D341Med (cell line): ENCODE measurements at regions not wholly inside any gene's neighbourhood (a gene's known extent, or its start where the extent isn't known, plus 50 kb on each side); places are given as distances from the start of the nearest gene placed in this dataset.
"Not testable (repeated sequence)": the region's sequence is repeated elsewhere in the genome, so short reads cannot be mapped to it uniquely, and the experiment has no call there.

Source experiments
- DNase-seq: peaks from one replicate; pipeline ENCODE4 v3.0.0; 2012; ENCODE audit warnings: low spot score

DNA sequence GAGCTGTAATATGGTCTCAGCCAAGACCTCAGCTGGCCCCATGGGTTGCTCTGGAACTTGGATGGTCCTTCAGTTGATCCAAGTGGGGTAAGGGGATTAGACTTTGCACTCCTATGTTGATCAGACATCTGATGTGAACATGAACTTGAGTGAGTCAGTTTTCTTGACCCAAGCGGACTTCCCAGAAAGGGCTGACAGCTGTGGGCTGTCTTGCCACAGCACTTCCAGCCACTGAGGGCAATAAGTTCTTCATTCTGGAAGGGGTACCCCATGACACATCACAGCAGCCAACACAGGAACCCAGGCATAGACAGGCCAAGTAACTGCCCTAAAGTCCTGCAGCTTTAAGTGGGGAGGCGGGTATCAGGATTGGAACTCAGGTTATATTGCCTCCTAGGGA, 93.9 kb upstream of the USP24 start:
- no peak for DNase-seq

DNA sequence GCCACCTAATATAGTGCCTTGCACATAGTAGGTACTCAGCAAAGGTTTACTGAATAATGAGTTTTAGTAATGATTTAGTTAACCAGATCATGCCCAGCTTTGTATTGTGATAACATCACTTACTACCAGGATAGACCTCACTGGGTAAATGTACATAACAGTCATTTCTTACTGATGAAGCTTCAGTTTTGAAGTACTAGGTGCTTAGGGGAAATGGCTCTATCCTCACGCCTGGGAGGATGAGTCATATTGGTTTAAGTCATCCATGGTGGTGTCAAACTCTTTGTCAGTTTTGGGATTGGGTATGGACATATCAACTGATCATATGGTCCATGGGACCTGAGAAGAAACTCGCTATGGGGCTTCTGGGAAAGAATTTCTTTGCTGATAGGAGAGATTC, 90.6 kb upstream of the USP24 start:
- DNase-seq, result no peak

DNA sequence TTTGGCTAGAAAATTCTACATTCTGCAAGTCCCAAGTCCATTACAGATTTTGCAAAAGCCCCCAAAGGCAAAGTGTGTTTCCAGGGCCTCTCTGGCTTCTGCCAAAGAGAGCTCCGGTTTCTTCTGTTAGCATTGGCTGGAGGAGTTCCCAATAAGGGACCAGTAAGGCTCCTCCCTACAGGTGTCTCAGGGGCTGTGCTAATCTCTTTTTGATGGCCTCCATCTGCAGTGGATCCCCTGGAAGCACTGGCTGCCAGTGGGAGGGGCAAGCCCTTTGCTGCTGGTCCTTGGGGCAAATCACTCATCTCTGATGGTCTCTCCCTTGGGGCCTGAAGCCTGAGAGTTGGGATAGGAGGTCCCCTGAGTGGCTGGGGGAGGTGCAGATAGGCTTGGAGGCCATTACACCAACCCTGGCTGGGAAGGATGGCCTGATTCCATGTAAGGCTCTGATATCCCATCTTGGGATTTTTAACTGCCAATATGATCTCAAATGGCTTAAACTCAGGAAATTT, 89.1 kb upstream of the USP24 start:
- no peak for DNase-seq

DNA sequence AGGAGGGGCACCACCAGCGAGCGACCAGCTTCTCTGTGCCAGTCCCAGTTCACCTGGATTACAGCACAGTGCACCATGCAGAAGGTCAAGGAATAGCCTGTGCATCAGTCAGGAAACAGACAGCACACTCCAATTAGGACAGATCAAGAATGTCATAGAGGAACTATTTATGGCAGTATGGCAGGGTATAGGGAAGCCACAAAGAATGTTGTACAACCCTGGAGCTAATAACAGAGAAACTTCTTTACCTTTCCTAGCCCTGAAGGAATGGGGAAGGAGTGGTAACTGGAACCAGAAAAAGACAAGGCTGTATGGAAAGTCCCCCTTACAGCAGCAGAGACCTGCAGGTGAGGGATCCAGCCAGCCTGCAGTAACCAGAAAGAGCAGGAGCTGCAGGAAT, 87.8 kb upstream of the USP24 start:
- no peak for DNase-seq

DNA sequence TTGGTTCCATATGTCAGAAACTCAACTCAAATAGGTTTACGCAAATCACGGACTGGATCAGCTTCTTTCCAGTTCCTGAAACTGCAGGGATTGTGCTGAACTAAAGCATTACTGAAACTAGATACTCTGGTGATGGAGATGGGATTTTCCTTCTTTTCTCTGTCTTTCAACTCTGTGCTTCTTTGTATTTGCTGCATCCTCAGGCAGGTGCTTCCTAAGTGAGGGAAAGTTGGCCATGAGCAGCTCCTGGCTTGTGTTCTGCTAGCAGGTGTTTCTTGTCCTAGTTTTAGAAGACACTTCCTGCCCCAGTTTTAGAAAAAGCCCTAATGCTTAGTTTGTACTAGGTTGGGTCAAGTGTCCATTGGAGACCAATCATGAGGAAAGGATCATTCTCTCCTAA, 86.7 kb upstream of the USP24 start:
- DNase-seq, result no peak

DNA sequence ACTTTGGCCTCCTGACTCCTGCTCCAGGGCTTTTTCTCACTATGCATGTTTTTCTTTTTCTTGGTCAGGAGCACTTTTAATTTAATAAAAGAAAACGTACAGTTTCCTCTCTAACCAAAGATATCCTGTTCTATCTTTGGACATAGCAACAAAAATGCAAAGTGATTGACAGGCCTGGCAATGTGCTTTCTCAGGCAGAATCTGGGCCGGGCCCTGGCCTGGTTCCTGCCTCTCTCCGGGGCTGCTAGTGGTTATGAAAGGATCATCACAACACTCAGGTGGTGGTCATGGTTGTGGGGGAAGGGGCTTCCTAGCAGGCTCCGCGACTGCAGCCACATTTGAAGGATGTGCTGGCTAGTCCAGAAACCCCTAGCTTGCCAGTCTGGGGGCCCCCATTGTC, 85.8 kb upstream of the USP24 start:
- no peak for DNase-seq

DNA sequence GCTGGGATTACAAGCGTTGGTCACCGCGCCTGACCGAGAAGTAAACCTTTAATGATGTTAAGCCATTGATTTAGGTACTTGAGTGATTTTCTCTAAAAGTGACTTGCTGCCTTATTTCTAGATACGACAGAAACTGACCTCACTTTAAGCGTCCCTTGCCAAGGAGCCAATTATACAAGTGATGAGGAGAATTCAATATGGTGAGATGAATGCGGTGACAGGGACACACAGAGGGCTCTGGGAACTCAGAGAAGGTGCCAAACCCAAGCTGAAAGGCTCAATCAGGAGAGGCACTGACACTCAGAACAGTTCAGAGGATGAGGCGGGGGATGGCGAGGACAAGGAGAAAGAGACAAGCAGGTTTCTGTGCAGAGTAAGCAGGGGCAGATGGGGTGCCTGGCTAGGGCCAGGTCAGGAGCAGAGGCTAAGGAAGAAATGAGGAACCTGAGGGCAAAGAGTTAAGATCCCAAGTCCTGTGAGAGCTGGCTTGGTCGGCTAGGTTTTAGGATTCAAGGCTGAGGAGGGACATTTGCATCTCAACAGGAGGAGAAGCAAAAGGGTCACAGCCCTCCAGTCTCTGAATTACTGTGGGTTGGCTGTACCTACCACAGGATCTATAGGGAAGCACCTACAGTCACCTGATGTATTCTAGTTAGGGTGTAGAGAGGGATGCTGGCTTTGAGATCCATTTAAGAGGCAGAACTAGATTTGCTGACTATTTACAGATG, 83.2 kb upstream of the USP24 start:
- no peak for DNase-seq

DNA sequence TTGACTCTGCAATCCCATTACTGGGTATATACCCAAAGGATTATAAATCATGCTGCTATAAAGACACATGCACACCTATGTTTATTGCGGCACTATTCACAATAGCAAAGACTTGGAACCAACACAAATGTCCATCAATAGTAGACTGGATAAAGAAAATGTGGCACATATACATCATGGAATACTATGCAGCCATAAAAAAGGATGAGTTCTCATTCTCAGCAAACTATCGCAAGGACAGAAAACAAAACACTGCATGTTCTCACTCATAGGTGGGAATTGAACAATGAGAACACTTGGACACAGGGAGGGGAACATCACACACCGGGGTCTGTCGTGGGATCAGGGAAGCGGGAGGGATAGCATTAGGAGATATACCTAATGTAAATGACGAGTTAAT, 81.1 kb upstream of the USP24 start:
- DNase-seq, result not testable (repeated sequence)

DNA sequence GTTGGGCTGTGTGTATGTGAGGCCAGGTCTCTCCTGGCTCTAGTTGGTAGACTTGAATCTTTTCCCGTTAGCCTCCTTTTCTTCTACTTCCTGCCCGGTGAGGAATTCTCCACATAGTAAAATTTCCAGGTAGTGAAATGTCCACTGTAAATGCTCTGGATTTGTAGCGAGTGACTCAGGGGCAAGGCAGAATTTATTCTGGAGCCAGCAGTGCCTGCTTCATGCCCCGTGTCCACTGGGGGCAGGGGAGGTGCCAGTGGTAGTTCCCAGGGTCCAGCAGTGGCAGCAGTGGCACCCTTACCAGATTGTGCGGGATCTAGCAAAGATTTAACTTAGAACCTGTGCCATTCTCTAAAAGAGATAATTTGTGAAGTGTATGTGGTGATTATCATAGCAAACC, 74.5 kb upstream of the USP24 start:
- no peak for DNase-seq

DNA sequence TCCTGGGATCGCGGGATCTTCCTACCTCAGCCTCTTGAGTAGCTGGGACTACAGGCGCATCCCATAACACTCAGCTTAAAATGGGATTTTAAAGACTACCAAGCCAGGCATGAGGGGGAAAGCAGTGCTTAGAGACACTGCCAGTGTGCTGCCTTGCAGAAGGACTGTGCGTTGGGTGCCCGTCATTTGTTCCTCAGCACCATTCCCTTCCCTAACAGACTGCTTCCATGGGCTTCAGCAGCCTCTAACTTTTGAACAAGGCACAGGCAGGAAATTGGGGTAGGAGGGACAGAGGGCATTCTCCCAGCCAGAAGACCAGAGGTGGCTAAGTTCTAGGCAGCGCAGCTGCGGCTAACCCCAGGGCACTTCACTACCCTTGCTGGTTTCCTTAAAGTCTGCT, 73.9 kb upstream of the USP24 start:
- no peak for DNase-seq

DNA sequence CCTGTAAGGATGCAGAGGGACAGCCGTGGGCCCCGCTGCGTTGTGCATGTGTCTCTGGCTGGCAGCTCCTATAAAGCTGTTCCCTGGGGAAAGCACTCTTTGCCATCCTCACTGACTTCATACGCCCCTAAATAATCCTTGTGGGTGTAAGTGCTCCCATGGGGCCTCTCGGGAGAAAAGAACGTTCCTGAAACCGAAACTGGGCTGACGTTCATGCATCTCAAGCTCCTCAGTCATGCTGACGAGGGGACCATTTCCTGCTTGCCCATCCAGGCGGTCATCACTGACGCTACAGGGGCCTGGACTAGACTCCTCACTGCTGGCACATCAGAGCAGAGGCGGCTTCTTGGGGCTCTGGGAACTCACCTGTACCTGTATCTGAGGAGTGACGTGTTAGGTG, 73.1 kb upstream of the USP24 start:
- peak; percentile 59 for DNase-seq

DNA sequence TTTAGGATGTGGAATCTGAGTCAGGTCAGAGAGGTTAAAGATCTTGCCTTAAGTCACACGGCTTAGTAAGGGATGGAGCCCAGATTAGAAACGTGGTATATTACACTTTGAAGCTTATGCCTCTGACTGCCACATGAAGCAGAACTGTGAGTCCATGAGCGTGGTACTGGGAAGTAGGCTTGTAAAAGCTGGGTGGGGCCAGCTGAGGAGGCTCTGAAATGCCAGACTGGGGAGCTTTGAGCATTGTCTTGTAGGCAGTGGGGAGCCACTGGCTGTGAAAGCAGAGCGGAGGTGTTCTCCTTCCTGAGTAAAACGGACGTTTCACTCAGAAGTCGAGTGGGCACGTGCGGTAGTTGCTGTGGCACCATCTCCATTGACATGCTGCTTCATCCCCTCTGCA, 72.6 kb upstream of the USP24 start:
- no peak for DNase-seq

DNA sequence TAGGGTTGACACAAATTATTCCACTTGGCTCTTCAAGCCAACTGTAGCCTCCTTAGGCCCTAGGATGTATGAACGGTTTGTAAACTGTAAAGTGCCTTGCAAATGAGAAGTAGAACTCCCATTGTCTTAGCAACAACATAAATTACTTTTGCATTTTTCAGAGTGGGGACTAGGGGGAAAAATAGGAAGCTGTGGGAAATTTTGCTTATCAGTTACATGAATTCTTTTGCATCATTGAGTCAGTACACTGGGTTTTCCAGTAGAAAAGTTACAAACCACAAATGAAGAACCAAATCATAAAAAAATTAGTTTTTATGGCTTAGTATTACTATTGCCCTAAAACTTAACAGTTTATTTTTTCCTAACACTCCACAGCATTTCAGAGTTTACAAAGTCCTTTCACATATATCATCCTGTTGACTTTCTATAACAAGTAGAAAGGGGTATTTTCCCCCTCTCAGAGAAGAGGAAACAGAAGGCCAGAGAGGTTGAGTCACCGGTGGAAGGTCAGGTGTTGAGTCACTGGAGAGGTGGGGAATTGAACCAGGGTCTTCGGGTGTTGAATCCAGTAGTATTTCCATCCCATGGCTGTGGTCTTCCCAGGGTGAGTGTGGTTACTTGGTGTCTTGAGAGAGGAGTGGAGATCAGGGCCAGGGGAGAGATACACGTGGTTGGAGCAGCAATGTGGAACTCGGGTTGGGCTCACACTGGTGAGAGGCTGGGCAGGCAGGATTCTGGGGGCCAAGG, 71.9 kb upstream of the USP24 start:
- DNase-seq, result no peak

DNA sequence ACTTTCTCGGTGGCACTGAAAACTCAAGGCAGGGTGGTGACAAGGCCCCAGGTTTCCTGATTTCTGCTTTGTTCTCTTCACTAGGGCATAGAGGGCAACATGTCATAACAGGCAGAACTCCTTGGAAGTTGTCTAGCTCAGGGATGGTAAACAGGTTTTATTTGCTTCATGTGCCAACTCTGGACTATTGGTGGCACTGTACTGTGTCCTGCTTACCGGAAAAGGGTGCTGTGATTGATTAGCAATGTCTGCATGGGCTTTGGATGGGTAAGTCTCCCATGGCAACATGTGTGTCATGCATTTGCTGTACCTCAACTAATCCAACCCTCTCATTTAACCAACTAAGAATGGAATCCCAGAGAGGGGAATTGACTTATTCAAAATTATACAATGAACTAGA, 70.7 kb upstream of the USP24 start:
- no peak for DNase-seq

DNA sequence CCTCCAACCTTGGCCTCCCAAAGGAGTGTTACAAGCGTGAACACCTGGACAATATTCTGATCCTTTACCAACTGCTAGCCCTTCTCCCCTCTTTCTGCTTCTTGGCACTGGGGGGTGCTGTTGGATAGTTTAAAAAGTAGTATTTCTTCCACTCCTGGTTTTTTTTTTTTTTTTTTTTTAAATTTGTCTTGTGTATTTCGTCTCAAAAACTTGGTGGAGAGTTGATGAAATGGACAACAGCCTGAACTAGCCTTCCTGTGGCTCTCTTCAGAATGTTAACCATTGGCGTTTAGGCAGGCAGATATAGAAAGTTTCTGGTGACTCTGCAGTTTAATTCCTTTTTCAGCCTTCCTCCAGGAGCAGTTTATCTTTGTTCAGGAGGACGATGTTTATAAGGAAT, 69.7 kb upstream of the USP24 start:
- no peak for DNase-seq

DNA sequence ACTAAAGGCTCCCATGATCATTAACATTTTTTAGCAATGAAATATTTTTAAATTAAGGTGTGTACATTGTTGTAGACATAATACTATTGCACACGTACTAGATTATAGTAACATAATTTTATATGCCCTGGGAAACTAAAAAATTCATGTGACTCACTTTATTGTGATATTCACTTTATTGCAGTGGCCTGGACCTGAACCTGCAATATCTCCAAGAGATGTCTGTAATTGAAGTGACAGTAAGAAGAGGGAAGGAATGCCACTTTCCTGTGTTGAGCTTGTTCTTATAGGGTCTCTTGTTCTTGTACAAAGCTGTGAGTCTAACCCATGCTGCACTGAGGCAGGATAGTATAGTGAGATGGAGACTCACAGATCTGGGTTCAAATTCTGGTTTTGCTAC, 66.9 kb upstream of the USP24 start:
- no peak for DNase-seq

DNA sequence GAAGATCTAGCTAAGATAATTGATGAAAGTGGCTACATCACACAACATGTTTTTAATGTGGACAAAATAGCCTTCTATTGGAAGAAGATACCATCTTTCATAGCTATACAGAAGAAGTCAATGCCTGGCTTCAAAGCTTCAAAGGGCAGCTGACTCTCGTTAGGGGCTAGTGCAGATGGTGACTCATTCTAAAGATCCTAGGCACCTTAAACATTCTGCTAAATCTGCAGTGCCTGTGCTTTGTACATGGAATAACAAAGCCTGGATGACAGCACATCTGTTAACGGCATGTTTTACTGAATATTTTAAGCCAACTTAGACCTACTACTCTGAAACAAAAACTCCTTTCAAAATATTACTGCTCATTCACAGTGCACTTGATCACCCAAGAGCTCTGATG, 65.6 kb upstream of the USP24 start:
- no peak for DNase-seq

DNA sequence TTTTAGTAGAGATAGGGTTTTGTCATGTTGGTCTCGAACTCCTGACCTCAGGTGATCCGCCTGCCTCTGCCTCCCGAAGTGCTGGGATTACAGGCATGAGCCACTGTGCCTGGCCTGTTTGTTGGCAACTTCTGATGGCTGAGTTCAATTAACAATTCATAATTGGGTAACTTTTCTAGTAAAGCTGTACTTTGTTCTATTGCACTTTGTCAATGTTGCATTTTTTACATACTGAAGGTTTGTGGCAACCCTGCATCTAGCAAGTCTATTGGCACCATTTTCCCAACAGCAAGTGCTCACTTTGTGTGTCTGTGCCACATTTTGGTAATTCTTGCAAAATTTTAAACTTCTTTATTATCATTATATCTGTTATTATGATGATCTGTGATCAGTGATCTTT, 64.5 kb upstream of the USP24 start:
- DNase-seq, result no peak

DNA sequence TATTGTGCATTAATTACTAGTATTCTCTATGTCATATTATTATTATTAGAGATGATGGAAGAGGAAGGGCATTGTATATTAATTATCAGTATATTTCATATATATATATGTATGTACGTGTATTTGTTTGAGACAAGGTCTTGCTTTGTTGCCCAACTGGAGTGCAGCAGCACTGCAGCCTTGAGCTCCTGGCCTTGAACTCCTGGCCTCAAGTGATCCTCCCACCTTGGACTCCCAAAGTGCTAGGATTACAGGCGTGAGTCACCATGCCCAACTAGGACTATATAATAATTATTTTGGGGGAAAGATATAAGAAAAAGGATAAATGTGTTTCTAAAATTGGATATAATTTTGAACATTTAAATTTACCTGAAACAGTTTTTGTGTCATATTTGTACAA, 63.2 kb upstream of the USP24 start:
- DNase-seq, result no peak

DNA sequence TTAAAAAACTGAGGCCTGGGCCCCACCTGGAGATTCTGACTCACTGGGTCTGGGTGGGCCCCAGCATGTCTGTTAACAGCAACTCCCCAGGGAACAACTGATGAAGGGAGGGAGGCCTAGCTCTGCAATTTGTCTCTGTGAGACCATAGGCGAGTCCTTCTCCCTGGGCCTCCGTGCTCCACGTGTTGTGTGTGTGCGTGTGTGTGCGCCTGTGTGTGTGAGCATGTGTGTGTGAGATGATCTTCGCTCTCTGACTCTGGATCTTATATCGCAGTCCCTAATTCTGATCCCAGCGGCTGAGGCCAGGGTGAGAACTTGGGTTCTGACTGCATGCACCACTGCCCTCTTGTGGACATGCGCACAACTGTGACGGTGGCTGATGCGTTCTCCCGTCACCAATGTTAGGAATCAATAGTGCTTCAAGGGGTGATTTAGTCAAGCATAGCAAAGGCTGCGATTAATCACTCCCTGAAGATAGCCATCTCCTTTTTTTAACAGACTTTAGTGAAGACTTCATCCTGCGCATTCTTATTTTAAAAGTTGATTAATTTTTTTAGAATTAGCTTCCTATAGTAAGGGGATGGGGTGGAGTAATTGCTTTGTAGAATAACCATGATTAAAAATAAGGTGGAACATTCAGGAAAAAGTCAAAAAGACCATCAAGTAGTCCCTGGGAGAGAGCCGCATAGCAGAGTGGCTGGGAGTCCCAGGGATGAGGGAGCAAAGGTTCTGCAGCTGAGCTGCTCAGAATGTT, 62.4 kb upstream of the USP24 start:
- peak; percentile 81 for DNase-seq

DNA sequence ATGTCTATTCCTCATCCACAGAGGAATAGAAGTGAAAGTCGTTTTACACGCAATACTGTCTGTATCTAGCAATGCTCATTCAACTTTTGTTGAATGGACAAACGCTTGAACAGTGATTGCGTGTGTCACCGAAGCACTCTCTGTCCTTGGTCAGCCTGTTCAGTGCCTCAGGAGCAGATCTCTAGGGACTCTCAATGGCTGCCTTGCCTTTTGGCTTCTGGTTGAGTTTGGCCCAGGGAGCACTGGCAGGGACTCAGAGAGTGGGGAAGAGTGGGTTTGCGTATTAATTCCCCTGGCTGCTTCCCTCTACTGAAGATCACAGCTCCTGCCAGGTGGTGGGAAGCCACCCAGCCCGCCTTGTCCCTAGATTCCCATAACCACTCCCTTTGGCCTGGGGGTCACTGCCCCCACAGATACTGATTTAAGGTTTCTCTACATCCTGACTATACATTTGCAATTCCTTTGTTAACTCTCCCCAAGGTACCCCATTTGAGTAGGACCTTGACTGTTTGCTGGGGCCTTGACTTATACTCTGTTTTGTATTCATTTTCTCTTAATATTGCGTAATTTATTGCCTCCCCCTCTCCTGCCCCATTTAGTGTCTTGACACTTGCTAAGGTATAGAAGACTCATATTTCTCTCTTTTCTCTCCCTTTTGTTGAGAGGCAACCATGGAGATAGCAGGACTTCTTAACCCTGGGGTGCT, 61.7 kb upstream of the USP24 start:
- no peak for DNase-seq

DNA sequence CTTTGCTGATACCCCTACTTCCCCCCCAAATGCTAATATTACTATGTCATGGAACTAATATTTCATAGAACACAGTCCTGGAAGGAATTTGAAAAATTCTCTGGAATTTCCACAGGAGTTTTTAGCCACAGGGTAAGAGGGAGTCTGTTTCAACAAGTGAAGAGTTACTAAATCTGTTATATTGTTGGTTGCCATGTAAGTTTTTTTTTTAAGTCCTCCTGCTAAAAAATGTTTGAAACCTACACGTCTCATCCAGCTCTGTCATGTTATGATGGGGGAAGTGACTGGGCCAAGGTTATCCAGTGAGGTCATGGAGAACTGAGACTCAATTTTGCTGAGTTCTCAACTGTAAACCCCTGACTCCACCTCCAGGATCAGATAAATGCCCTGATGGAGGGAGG, 60.8 kb upstream of the USP24 start:
- no peak for DNase-seq
